Lower leg skin (tissue), 4 donors: ENCODE measurements at regions not wholly inside any gene's neighbourhood (a gene's known extent, or its start where the extent isn't known, plus 50 kb on each side); places are given as distances from the start of the nearest gene placed in this dataset.

Experiments
- DNase-seq, 2 donors: peaks; one replicate each; pipeline ENCODE4 v3.0.0-alpha.2; 2019; ENCODE audit warnings: low spot score in 2 of 2
- H3K4me3 ChIP-seq: fragments of 200-600 bp; sonication (generic); 2 replicates; pipeline ENCODE4 v1.5.1; 2017; ENCODE audit warnings: mild to moderate bottlenecking, low read depth; ENCODE audit not compliant: poor library complexity, severe bottlenecking
- CTCF ChIP-seq, 3 donors: fragments of 450-650 bp; IDR thresholded peaks; one replicate each; pipeline ENCODE4 v1.5.1; 2016; ENCODE audit warnings: antibody characterized with exemption in 3 of 3, mild to moderate bottlenecking in 3 of 3, moderate library complexity in 2 of 3
- POLR2A ChIP-seq, 2 donors: fragments of 450-650 bp; IDR thresholded peaks; one replicate each; pipeline ENCODE4 v1.6.1; 2016 to 2017; ENCODE audit warnings: antibody characterized with exemption in 2 of 2, mild to moderate bottlenecking in 1 of 2, moderate library complexity in 1 of 2
- WGBS, 2 donors: methylation state at CpG; one replicate each; pipeline ENCODE4 v1.1.5; 2018; 5-methylcytosine and 5-hydroxymethylcytosine counted together
- intact Hi-C: fragments of 100-400 bp; cut with DNase I; formaldehyde crosslinking; loops from one replicate; pipeline ENCODE4 v1.15.0; 2023; ENCODE audit warnings: low total_unique reads

- WGBS, 2 donors = 83 to 85% methylated on average over 5 of the region's 5 CpGs
- intact Hi-C loops = no loop called here
- no peak for DNase-seq
- TF ChIP-seq CTCF (IDR thresholded peaks at IDR 0.05) (no peak), POLR2A (IDR thresholded peaks at IDR 0.05) (no peak)
- no peak overlapping the region for H3K4me3 ChIP-seq
These were observed 279.4 kb upstream of the WWC1 start for GRCh38 chr5:168012006-168012405.

- no peak for TF ChIP-seq POLR2A (IDR thresholded peaks at IDR 0.05)
- TF ChIP-seq CTCF (IDR thresholded peaks at IDR 0.05) = no peak
- WGBS, 2 donors = 87 to 96% methylated on average over 4 of the region's 4 CpGs
- intact Hi-C loops = no loop called here
These were observed 277.9 kb upstream of the WWC1 start for GRCh38 chr5:168013546-168013945.

GRCh38 chr5:168014433-168015123, 276.9 kb upstream of the WWC1 start:
- intact Hi-C loops = no loop called here
- DNase-seq = no peak
- 85 to 87% methylated on average over 5 of the region's 5 CpGs for WGBS, 2 donors
- TF ChIP-seq CTCF (IDR thresholded peaks at IDR 0.05) (no peak), POLR2A (IDR thresholded peaks at IDR 0.05) (no peak)
- H3K4me3 ChIP-seq = no peak overlapping the region

More at GRCh38 chr5:168013546-168013945, 277.9 kb upstream of the WWC1 start:
- no peak overlapping the region for H3K4me3 ChIP-seq
- no peak for DNase-seq

- no peak for DNase-seq
- WGBS, 2 donors = 81 to 84% methylated on average over 7 of the region's 7 CpGs
- TF ChIP-seq POLR2A (IDR thresholded peaks at IDR 0.05) = no peak
- TF ChIP-seq CTCF (IDR thresholded peaks at IDR 0.05) = no peak
- H3K4me3 ChIP-seq = no peak overlapping the region
- intact Hi-C loops = no loop called here
These were observed 275.9 kb upstream of the WWC1 start for GRCh38 chr5:168015506-168015905.

- TF ChIP-seq POLR2A (IDR thresholded peaks at IDR 0.05) (no peak), CTCF (IDR thresholded peaks at IDR 0.05) (no peak)
- WGBS, 2 donors = 68 to 72% methylated on average over 3 of the region's 3 CpGs
- no peak overlapping the region for H3K4me3 ChIP-seq
- intact Hi-C loops = no loop called here
- no peak for DNase-seq
These were observed 274.1 kb upstream of the WWC1 start for GRCh38 chr5:168017313-168017712.

GRCh38 chr5:168019143-168019542, 272.3 kb upstream of the WWC1 start:
- DNase-seq = no peak
- WGBS, 2 donors = 75 to 76% methylated on average over 3 of the region's 3 CpGs
- no peak overlapping the region for H3K4me3 ChIP-seq
- TF ChIP-seq CTCF (IDR thresholded peaks at IDR 0.05) = no peak
- intact Hi-C loops = no loop called here
